Panc1 (cell line): ENCODE measurements at regions not wholly inside any gene's neighbourhood (a gene's known extent, or its start where the extent isn't known, plus 50 kb on each side); places are given as distances from the start of the nearest gene placed in this dataset.

ENCODE experiments used
- ATAC-seq: fragments of 200-7000 bp; cut with Tn5 transposase; 2 replicates; pipeline ENCODE4 v1.9.1; 2020; ENCODE audit warnings: mild to moderate bottlenecking, moderate library complexity
- BruUV-seq: library from RNA; stranded (reverse); fragments of 400-500 nt; replicated peaks from 2 replicates; lab custom pipeline; 2021; lab: Mats Ljungman, UMichigan
- CTCF ChIA-PET: fragments of 300-600 bp; sonication (Branson Sonifier 250); formaldehyde crosslinking; loops from one replicate; lab custom pipeline; 2022; ENCODE audit warnings: antibody characterized with exemption; lab: Charles Lee
- POLR2A ChIA-PET: fragments of 300-600 bp; sonication (Branson Sonifier 250); formaldehyde crosslinking; loops from one replicate; lab custom pipeline; 2022; ENCODE audit warnings: antibody characterized with exemption; lab: Charles Lee
- DNase-seq: peaks from one replicate; pipeline ENCODE4 v3.0.0-alpha.2; 2010; ENCODE audit warnings: low read depth, low spot score
- H3K27ac ChIP-seq: 2 replicates; pipeline ENCODE4 v1.5.1; 2011; ENCODE audit warnings: mild to moderate bottlenecking, low read length, inconsistent platforms
- H3K27me3 ChIP-seq: fragments of 200-500 bp; sonication (Bioruptor generic); 2 replicates; pipeline ENCODE4 v1.6.0; 2014; ENCODE audit warnings: low read length, inconsistent platforms; ENCODE audit not compliant: control insufficient read depth, insufficient read depth
- H3K36me3 ChIP-seq: fragments of 200-500 bp; sonication (Bioruptor generic); 2 replicates; pipeline ENCODE4 v1.5.1; 2014; ENCODE audit warnings: inconsistent platforms, mild to moderate bottlenecking, low read length, moderate library complexity; ENCODE audit not compliant: control insufficient read depth, insufficient read depth
- H3K4me1 ChIP-seq: 2 replicates; pipeline ENCODE4 v1.5.1; 2011; ENCODE audit warnings: inconsistent platforms, mild to moderate bottlenecking, low read length, moderate library complexity; ENCODE audit not compliant: control insufficient read depth, insufficient read depth
- H3K4me3 ChIP-seq, 2 experiments: 2 replicates each; pipeline ENCODE4 v1.5.1; 2011 to 2012; ENCODE audit warnings: low read depth in 2 of 2, low read length in 2 of 2, mild to moderate bottlenecking in 2 of 2, inconsistent platforms in 1 of 2, moderate library complexity in 1 of 2
- H3K9me3 ChIP-seq: fragments of 200-500 bp; sonication (Bioruptor generic); 2 replicates; pipeline ENCODE4 v1.5.1; 2014; ENCODE audit warnings: low read depth, mild to moderate bottlenecking, inconsistent platforms, low read length, moderate library complexity; ENCODE audit not compliant: control insufficient read depth, insufficient read depth
- POLR2AphosphoS5 ChIP-seq: IDR thresholded peaks from 2 replicates; pipeline ENCODE4 v1.6.1; 2012; ENCODE audit warnings: mild to moderate bottlenecking, low read depth, low read length, moderate library complexity
- SIN3A ChIP-seq: IDR thresholded peaks from 2 replicates; pipeline ENCODE4 v1.6.1; 2012; ENCODE audit warnings: low read depth, mild to moderate bottlenecking, low read length, moderate library complexity, borderline replicate concordance; ENCODE audit not compliant: insufficient read depth
- TCF7L2 ChIP-seq: IDR thresholded peaks from 2 replicates; pipeline ENCODE4 v1.6.1; 2011; ENCODE audit warnings: mild to moderate bottlenecking, low read depth, low read length, inconsistent platforms
- in situ Hi-C: cut with HindIII; loops from 2 replicates; pipeline ENCODE4 v1.10.0; 2016; ENCODE audit warnings: low sequenced_read_pairs, low pct_unique_long_range_greater_than_20kb
- intact Hi-C: fragments of 100-400 bp; cut with micrococcal nuclease; formaldehyde crosslinking; loops from one replicate; pipeline ENCODE4 v1.10.0; 2022; ENCODE audit not compliant: unreplicated experiment
- TF ChIP-seq, protein P1 (sequence below), 2 experiments: IDR thresholded peaks; 2 replicates each; pipeline ENCODE4 v1.6.1; 2011 to 2012; ENCODE audit warnings: low read depth in 2 of 2, control low read depth in 1 of 2, low read length in 1 of 2, mild to moderate bottlenecking in 1 of 2, moderate library complexity in 1 of 2; ENCODE audit not compliant: insufficient read depth in 1 of 2
- TF ChIP-seq, protein P2 (sequence below): fragments of 450-650 bp; IDR thresholded peaks from 2 replicates; pipeline ENCODE4 v1.5.1; 2017; ENCODE audit warnings: mild to moderate bottlenecking

DNA sequence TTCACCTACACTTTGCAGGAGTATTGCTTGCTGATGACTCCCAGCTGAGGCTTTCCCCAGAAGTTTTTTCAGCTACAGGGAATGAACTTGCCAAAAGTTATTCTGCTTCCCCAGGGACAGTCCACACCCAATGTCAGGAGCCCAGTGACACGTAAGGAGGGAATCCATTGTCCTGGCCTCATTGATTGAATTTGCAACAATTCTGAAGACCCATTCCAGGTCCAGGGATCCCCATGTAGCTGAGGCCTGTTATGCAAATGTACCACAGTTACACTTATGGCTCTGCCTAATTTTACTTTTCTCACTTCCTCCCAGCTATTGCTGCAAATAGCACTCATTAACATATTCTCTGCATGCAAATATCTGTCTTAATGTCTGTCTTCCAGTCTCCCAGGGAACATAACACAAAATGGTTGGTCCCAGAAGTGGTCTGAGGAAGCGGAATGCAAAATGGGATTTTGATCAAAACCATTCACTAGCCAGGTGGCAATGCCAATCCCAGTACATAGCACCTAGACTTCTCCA, 113.7 kb upstream of the ACTRT1 start:
- ChIA-PET CTCF (no interaction called here), POLR2A (no interaction called here)
- Histone ChIP-seq H3K27me3 (no peaks in the 10 kb centered on the region), H3K9me3 (no peaks in the 10 kb centered on the region), H3K36me3 (no peaks in the 10 kb centered on the region), H3K4me1 (no peaks in the 10 kb centered on the region), H3K27ac (no peak overlapping the region), H3K4me3 (no peak overlapping the region)
- intact Hi-C loops (no loop called here), in situ Hi-C loops (no loop called here)
- TF ChIP-seq, protein P1, sequence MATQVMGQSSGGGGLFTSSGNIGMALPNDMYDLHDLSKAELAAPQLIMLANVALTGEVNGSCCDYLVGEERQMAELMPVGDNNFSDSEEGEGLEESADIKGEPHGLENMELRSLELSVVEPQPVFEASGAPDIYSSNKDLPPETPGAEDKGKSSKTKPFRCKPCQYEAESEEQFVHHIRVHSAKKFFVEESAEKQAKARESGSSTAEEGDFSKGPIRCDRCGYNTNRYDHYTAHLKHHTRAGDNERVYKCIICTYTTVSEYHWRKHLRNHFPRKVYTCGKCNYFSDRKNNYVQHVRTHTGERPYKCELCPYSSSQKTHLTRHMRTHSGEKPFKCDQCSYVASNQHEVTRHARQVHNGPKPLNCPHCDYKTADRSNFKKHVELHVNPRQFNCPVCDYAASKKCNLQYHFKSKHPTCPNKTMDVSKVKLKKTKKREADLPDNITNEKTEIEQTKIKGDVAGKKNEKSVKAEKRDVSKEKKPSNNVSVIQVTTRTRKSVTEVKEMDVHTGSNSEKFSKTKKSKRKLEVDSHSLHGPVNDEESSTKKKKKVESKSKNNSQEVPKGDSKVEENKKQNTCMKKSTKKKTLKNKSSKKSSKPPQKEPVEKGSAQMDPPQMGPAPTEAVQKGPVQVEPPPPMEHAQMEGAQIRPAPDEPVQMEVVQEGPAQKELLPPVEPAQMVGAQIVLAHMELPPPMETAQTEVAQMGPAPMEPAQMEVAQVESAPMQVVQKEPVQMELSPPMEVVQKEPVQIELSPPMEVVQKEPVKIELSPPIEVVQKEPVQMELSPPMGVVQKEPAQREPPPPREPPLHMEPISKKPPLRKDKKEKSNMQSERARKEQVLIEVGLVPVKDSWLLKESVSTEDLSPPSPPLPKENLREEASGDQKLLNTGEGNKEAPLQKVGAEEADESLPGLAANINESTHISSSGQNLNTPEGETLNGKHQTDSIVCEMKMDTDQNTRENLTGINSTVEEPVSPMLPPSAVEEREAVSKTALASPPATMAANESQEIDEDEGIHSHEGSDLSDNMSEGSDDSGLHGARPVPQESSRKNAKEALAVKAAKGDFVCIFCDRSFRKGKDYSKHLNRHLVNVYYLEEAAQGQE (IDR thresholded peaks at IDR 0.05; ENCODE audit: insufficient read depth in 1 of 2, low read depth in 2 of 2, low read length in 1 of 2): no peak
- TF ChIP-seq POLR2AphosphoS5 (no peak), SIN3A (no peak), TCF7L2 (no peak)
- TF ChIP-seq, protein P2, sequence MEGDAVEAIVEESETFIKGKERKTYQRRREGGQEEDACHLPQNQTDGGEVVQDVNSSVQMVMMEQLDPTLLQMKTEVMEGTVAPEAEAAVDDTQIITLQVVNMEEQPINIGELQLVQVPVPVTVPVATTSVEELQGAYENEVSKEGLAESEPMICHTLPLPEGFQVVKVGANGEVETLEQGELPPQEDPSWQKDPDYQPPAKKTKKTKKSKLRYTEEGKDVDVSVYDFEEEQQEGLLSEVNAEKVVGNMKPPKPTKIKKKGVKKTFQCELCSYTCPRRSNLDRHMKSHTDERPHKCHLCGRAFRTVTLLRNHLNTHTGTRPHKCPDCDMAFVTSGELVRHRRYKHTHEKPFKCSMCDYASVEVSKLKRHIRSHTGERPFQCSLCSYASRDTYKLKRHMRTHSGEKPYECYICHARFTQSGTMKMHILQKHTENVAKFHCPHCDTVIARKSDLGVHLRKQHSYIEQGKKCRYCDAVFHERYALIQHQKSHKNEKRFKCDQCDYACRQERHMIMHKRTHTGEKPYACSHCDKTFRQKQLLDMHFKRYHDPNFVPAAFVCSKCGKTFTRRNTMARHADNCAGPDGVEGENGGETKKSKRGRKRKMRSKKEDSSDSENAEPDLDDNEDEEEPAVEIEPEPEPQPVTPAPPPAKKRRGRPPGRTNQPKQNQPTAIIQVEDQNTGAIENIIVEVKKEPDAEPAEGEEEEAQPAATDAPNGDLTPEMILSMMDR: no peak
- ATAC-seq: no peak
- DNase-seq: no peak
- BruUV-seq: no TSS peak

DNA sequence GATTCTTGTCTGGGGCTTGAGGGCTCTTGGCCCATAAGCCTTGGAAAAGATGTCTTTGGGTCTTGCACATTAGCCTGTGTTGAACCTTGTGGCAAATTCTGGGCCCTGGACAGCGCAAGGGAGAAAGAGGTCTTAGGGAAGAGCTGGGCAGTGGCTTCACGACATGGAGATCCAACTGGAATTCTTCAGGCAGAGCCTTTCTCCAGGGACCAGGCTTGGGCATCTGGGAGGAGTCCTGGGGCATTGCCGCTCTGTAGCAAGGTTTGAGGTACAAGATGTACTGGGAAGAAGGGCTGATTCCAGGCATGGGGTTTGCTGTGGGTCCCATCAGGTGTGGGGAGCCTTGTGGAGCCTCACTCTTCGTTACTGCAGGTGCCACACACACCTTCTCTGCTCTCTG, 104.0 kb upstream of the ACTRT1 start:
- no peak for TF ChIP-seq SIN3A
- TF ChIP-seq, protein P2: no peak
- TF ChIP-seq, protein P1 (IDR thresholded peaks at IDR 0.05; ENCODE audit: insufficient read depth in 1 of 2, low read depth in 2 of 2, low read length in 1 of 2): no peak
- TF ChIP-seq TCF7L2: no peak
- no peak for TF ChIP-seq POLR2AphosphoS5

More for the DNA sequence above, 104.0 kb upstream of the ACTRT1 start:
- no peaks in the 10 kb centered on the region for H3K36me3 ChIP-seq
- H3K27ac ChIP-seq: no peak overlapping the region
- H3K4me3 ChIP-seq: no peak overlapping the region
- no peaks in the 10 kb centered on the region for H3K4me1 ChIP-seq
- POLR2A ChIA-PET: no interaction called here
- no TSS peak for BruUV-seq
- in situ Hi-C loops: no loop called here
- intact Hi-C loops: no loop called here
- no peak for DNase-seq
- no peaks in the 10 kb centered on the region for H3K27me3 ChIP-seq
- no peak for ATAC-seq
- CTCF ChIA-PET: no interaction called here
- no peaks in the 10 kb centered on the region for H3K9me3 ChIP-seq
